Osteoblast (primary cell): ENCODE measurements at regions not wholly inside any gene's neighbourhood (a gene's known extent, or its start where the extent isn't known, plus 50 kb on each side); places are given as distances from the start of the nearest gene placed in this dataset.

ENCODE experiments used
- DNase-seq: peaks from one replicate; pipeline ENCODE4 v3.0.0; 2011; ENCODE audit warnings: low spot score, mixed read lengths; ENCODE audit not compliant: insufficient read length; ENCODE audit errors: missing footprints
- H2AFZ ChIP-seq: 2 replicates; pipeline ENCODE4 v1.6.0; 2011; ENCODE audit warnings: mild to moderate bottlenecking, low read length
- H3K27ac ChIP-seq: 2 replicates; pipeline ENCODE4 v1.5.1; 2011; ENCODE audit warnings: mild to moderate bottlenecking, low read depth, low read length, moderate library complexity
- H3K27me3 ChIP-seq: 2 replicates; pipeline ENCODE4 v1.6.0; 2012; ENCODE audit warnings: mild to moderate bottlenecking, control low read depth, inconsistent platforms, low read length, moderate library complexity; ENCODE audit not compliant: insufficient read depth
- H3K36me3 ChIP-seq: 2 replicates; pipeline ENCODE4 v1.5.1; 2011; ENCODE audit warnings: mild to moderate bottlenecking, low read length, control low read depth, moderate library complexity; ENCODE audit not compliant: insufficient read depth
- H3K4me1 ChIP-seq: 2 replicates; pipeline ENCODE4 v1.5.1; 2011; ENCODE audit warnings: mild to moderate bottlenecking, low read length, control low read depth, moderate library complexity; ENCODE audit not compliant: insufficient read depth
- H3K4me2 ChIP-seq: 2 replicates; pipeline ENCODE4 v1.6.0; 2011; ENCODE audit warnings: mild to moderate bottlenecking, low read length; ENCODE audit not compliant: insufficient read depth
- H3K4me3 ChIP-seq: fragments of 200-600 bp; sonication (generic); 3 replicates; pipeline ENCODE4 v1.5.1; 2012; ENCODE audit warnings: mild to moderate bottlenecking, low read length, inconsistent platforms; ENCODE audit not compliant: insufficient read depth
- H3K79me2 ChIP-seq: 2 replicates; pipeline ENCODE4 v1.6.0; 2012; ENCODE audit warnings: mild to moderate bottlenecking, low read length, control low read depth, inconsistent platforms; ENCODE audit not compliant: insufficient read depth
- H3K9me3 ChIP-seq: 2 replicates; pipeline ENCODE4 v1.5.1; 2011; ENCODE audit warnings: low read depth, low read length, control low read depth
- H4K20me1 ChIP-seq: 2 replicates; pipeline ENCODE4 v1.6.0; 2012; ENCODE audit warnings: mild to moderate bottlenecking, low read length, control low read depth; ENCODE audit not compliant: insufficient read depth
- TF ChIP-seq, protein P1 (sequence below): IDR thresholded peaks from 2 replicates; pipeline ENCODE4 v1.5.1; 2011; ENCODE audit warnings: mild to moderate bottlenecking, low read depth, low read length, moderate library complexity; ENCODE audit errors: extremely low read depth

DNA sequence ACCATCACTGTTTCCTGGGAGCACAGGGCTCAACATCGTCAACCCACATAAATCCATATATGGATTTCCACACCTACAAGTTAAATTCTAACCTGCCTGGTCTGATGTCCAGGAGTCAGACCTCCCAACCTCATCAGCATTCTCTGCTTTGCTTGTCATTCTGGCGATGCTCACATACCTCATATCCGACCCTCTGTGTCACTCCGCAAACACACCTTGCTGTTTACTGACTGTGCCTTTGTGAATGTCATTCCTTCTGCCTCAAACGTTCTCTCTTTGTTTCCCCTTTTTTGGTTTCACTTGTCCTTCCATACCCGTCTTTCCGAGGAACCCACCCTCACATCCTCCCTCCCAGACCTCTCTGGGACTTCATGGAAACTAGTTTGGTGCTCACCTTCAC lies 187.1 kb downstream of the ACTR3 start:
- H3K36me3 ChIP-seq: no peaks in the 10 kb centered on the region
- no peaks in the 10 kb centered on the region for H3K27me3 ChIP-seq
- DNase-seq: no peak
- no peaks in the 10 kb centered on the region for H3K4me1 ChIP-seq
- H3K4me3 ChIP-seq: no peak overlapping the region
- no peak overlapping the region for H2AFZ ChIP-seq
- TF ChIP-seq, protein P1, sequence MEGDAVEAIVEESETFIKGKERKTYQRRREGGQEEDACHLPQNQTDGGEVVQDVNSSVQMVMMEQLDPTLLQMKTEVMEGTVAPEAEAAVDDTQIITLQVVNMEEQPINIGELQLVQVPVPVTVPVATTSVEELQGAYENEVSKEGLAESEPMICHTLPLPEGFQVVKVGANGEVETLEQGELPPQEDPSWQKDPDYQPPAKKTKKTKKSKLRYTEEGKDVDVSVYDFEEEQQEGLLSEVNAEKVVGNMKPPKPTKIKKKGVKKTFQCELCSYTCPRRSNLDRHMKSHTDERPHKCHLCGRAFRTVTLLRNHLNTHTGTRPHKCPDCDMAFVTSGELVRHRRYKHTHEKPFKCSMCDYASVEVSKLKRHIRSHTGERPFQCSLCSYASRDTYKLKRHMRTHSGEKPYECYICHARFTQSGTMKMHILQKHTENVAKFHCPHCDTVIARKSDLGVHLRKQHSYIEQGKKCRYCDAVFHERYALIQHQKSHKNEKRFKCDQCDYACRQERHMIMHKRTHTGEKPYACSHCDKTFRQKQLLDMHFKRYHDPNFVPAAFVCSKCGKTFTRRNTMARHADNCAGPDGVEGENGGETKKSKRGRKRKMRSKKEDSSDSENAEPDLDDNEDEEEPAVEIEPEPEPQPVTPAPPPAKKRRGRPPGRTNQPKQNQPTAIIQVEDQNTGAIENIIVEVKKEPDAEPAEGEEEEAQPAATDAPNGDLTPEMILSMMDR: no peak
- H3K9me3 ChIP-seq: no peaks in the 10 kb centered on the region
- H3K4me2 ChIP-seq: no peak overlapping the region
- H3K27ac ChIP-seq: no peak overlapping the region
- H4K20me1 ChIP-seq: no peaks in the 10 kb centered on the region
- H3K79me2 ChIP-seq: no peaks in the 10 kb centered on the region

DNA sequence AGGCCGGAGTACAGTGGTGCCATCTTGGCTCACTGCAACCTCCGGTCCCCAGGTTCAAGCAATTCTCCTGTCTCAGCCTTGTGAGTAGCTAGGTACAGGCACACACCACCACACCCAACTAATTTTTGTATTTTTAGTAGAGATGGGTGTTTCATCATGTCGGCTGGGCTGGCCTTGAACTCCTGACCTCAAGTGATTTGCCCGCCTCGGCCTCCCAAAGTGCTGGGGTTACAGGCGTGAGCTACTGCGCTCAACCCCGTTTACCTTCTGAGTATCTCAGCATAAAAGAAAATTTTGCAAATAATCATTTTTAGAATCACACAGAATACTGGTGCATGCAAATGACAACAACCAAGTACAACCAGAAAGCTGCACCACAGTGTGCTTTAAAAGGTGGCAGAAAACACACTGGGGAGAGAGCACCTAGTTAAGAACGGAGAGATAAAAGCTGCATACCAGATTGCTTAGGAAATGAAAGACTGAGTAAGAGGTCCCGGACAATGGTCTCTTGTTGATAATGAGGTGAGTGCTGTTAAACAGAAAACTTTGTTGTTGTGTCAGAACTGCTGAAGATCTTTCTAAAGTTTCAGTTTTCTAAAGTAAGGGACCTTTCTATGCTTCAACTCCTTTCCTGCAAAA lies 189.6 kb downstream of the ACTR3 start:
- Histone ChIP-seq H4K20me1 (no peaks in the 10 kb centered on the region), H3K36me3 (no peaks in the 10 kb centered on the region), H2AFZ (no peak overlapping the region), H3K27me3 (no peaks in the 10 kb centered on the region), H3K4me3 (no peak overlapping the region), H3K79me2 (no peaks in the 10 kb centered on the region), H3K27ac (no peak overlapping the region), H3K9me3 (no peaks in the 10 kb centered on the region), H3K4me2 (no peak overlapping the region), H3K4me1 (no peaks in the 10 kb centered on the region)
- TF ChIP-seq, protein P1: no peak
- DNase-seq: no peak

DNA sequence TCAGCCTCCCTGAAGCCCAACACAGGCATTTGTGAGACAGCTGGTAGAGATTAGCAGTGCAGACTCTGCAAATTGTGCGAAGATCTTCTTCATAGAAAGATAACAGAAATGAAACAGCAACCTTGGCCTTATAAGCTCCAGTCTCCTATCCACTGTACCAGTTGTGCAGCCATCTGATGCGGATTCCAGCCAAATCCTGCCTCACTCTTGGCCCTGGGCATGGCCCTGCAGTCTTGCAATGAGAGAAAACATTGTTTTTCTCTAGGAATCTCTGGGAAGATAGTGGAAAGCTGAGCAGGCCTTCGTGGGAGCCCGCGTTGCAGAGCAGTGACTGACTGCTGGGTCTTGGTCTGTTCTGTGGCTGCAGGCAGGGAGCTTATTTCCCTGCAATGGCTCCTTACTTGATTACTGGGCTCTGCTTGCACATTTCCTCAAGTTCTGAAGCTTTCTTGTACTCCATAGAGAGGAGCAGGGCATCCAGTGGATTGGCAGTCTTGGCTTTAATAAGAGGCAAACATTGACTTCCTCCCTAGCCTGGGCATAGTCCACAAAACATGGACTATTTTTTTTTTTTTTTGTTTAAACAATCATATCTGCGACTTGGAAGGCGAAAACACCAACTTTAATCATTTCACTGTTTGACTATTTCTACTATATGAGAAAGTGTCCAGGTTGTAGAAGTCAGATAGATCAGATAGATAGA lies 193.0 kb downstream of the ACTR3 start:
- H3K4me1 ChIP-seq: no peaks in the 10 kb centered on the region
- H3K9me3 ChIP-seq: no peaks in the 10 kb centered on the region
- no peaks in the 10 kb centered on the region for H3K79me2 ChIP-seq
- H3K27me3 ChIP-seq: no peaks in the 10 kb centered on the region
- DNase-seq: peak; percentile 2
- no peak overlapping the region for H3K4me2 ChIP-seq
- H3K4me3 ChIP-seq: no peak overlapping the region
- no peak overlapping the region for H3K27ac ChIP-seq
- no peaks in the 10 kb centered on the region for H4K20me1 ChIP-seq
- TF ChIP-seq, protein P1: no peak
- H2AFZ ChIP-seq: no peak overlapping the region
- H3K36me3 ChIP-seq: no peaks in the 10 kb centered on the region

DNA sequence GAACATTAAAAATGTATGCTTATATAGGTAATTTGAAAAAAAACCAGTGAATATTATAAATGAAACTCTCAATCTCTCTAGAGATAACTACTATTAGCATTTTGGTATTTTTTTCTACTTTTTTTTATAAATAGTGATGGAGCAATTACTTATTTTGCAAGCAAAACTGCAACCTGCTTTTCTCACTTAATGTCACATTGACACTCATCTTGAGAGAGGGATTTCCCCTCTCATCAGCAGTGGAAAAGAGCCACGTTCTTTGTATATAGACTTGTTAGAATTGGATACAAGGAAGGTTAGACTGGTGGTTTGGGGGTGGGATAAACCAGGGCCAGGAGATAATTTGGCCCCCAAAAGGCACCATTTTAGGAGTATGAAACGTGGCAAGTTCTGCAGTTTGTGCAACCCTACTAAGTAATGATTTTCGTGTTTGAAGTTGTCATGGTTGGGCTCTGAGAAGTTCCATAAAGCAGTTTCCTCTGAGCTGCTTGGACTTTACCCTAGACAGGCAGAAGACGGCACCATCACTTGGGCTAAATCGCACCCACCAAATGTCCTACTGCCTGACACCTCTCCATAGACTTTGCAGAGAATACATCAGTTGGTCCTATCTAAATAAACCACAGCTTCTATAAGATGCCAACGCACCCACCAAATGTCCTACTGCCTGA lies 194.0 kb downstream of the ACTR3 start:
- Histone ChIP-seq H3K27ac (no peak overlapping the region), H3K4me2 (no peak overlapping the region), H3K4me1 (no peaks in the 10 kb centered on the region), H3K4me3 (no peak overlapping the region), H4K20me1 (no peaks in the 10 kb centered on the region), H3K27me3 (no peaks in the 10 kb centered on the region), H3K79me2 (no peaks in the 10 kb centered on the region), H3K36me3 (no peaks in the 10 kb centered on the region), H2AFZ (no peak overlapping the region), H3K9me3 (no peaks in the 10 kb centered on the region)
- DNase-seq: no peak
- TF ChIP-seq, protein P1: no peak
